ENCODE measurements at regions not wholly inside any gene's neighbourhood (a gene's known extent, or its start where the extent isn't known, plus 50 kb on each side); places are given as distances from the start of the nearest gene placed in this dataset.

- TF ChIP-seq CTCF (conservative IDR thresholded peaks at IDR 0.05; ENCODE audit: low read length) (no peak), EZH2phosphoT487 (IDR thresholded peaks at IDR 0.05; ENCODE audit: borderline replicate concordance, low read depth, low read length) (no peak)
Observed at GRCh38 chr11:69212798-69213110, 57.0 kb downstream of the SMIM38 start.
